ENCODE measurements at regions not wholly inside any gene's neighbourhood (a gene's known extent, or its start where the extent isn't known, plus 50 kb on each side); places are given as distances from the start of the nearest gene placed in this dataset.
"Not testable (repeated sequence)": the region's sequence is repeated elsewhere in the genome, so short reads cannot be mapped to it uniquely, and the experiment has no call there.

DNA sequence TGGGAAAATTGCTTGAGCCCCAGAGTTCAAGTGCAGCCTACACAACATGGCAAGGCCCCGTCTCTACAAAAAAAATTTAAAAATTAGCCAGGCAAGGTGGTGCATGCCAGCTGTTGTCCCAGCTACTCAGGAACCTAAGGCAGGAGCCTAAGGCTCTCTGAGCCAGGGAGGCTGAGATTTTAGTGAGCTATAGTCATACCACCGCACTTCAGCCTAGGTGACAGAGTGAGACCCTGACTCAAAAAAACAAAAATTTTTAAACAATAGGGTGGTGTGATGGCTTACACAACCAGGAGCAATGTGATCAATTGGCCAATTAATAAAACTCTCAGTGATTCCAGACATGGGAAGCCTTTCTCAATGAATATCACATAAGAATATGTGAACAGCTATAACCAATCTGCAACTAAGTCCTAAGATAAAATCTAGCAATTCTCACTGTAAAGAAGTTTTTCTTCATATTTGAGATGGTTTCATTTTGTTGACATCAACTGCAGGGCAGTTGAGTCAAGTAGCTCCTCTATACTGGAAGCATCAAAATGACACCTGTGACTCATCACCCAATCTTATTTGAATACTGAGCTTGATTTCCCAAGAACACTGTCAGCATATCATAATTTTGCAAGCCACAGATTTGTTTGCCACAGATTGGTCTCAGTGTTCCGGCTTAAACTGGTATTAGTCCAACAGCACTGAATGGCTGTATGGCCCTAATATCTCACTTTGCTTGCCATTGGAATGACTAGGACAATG, 169.0 kb upstream of the GJE1 start:
- H3K4me1 ChIP-seq, result no peaks in the 10 kb centered on the region
- no peaks in the 10 kb centered on the region for H3K36me3 ChIP-seq (replicated peaks)
- in situ Hi-C loops (cut with MboI; ENCODE audit: low sequenced_read_pairs), result no loop called here
- DNase-seq (ENCODE audit: low spot score in 2 of 2), result no peak
- no peak overlapping the region for H3K4me3 ChIP-seq
- H3K27me3 ChIP-seq (ENCODE audit: low read depth), result no peaks in the 10 kb centered on the region
- H3K9me3 ChIP-seq, result no peaks in the 10 kb centered on the region

GRCh38 chr6:141957271-141957670, 175.5 kb upstream of the GJE1 start:
- DNase-seq (ENCODE audit: low spot score in 2 of 2), result no peak
- in situ Hi-C loops (cut with MboI; ENCODE audit: low sequenced_read_pairs), result no loop called here
- no peaks in the 10 kb centered on the region for H3K27me3 ChIP-seq (ENCODE audit: low read depth)

GRCh38 chr6:141956868-141957267, 175.9 kb upstream of the GJE1 start:
- Histone ChIP-seq H3K4me1 (no peaks in the 10 kb centered on the region), H3K36me3 (replicated peaks) (no peaks in the 10 kb centered on the region), H3K9me3 (no peaks in the 10 kb centered on the region; the same call in 1 of the 2 replicates), H3K27me3 (ENCODE audit: low read depth) (no peaks in the 10 kb centered on the region), H3K4me3 (no peak overlapping the region)
- no peak for DNase-seq (ENCODE audit: low spot score in 2 of 2)
- in situ Hi-C loops (cut with MboI; ENCODE audit: low sequenced_read_pairs), result no loop called here

More at GRCh38 chr6:141957271-141957670, 175.5 kb upstream of the GJE1 start:
- H3K4me3 ChIP-seq, result no peak overlapping the region
- H3K4me1 ChIP-seq, result no peaks in the 10 kb centered on the region
- no peaks in the 10 kb centered on the region; the same call in 1 of the 2 replicates for H3K9me3 ChIP-seq
- H3K36me3 ChIP-seq (replicated peaks), result no peaks in the 10 kb centered on the region

DNA sequence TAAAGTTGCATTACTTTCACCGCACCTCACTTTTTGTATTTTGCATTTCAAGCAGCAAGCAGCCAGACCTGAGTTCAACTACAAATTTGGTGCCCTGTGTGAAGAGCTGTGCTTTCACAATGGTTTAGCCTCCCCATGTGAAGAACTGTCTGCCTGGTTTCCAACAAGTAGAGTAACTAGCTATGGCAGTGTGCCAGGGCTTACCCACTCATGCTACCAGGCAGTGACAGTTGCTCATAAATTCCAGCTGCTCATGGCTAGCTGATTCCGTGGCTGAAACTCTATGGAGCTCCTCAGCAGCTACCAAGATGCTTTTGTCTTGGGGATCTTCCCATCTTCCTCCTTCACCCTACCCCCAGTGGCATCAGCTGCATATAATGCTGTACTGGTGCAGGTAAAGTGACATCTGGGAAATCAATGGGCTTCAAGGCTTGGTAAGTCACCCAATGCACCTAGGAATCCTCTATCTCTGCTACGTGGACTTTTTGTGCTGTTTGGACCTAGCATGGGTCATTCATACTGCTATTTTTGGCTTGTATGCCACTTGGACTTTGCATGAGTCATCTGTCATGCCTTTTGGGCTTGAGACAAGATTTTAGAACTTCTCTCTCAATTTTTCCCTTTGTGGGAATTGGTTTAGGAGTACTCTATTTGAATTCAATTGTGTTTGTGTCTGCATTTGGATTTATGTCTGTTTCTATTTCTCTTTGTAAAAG, 176.5 kb upstream of the GJE1 start:
- in situ Hi-C loops (cut with MboI; ENCODE audit: low sequenced_read_pairs), result no loop called here
- no peak for DNase-seq (ENCODE audit: low spot score in 2 of 2)

DNA sequence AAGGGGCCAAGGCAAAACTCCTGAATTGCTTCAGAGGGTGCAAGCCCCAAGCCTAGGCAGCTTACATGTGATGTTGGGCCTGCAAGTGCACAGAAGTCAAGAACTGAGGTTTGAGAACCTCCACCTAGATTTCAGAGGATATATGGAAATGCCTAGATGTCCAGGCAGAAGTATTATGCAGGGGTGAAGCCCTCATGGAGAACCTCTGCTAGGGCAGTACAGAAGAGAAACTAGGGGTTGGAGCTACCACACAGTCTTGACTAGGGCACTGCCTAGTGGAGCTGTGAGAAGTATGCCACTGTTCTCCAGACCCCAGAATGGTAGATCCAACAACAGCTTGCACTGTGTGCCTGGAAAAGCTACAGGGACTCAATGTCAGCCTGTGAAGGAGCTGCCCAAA, 179.7 kb upstream of the GJE1 start:
- DNase-seq (ENCODE audit: low spot score in 2 of 2), result no peak
- in situ Hi-C loops (cut with MboI; ENCODE audit: low sequenced_read_pairs), result no loop called here
- Histone ChIP-seq H3K4me1 (no peaks in the 10 kb centered on the region), H3K9me3 (no peaks in the 10 kb centered on the region; the same call in 1 of the 2 replicates), H3K27me3 (ENCODE audit: low read depth) (peaks cover 4% of the 10 kb centered on the region; the same call in 1 of the 2 replicates), H3K4me3 (no peak overlapping the region), H3K36me3 (replicated peaks) (no peaks in the 10 kb centered on the region)

More for the DNA sequence above, 176.5 kb upstream of the GJE1 start:
- H3K9me3 ChIP-seq, result no peaks in the 10 kb centered on the region; the same call in 1 of the 2 replicates
- H3K4me1 ChIP-seq, result no peaks in the 10 kb centered on the region
- H3K36me3 ChIP-seq (replicated peaks), result no peaks in the 10 kb centered on the region
- H3K4me3 ChIP-seq, result no peak overlapping the region
- no peaks in the 10 kb centered on the region for H3K27me3 ChIP-seq (ENCODE audit: low read depth)

GRCh38 chr6:141946502-141946901, 186.2 kb upstream of the GJE1 start:
- Histone ChIP-seq H3K9me3 (no peaks in the 10 kb centered on the region), H3K4me3 (no peak overlapping the region), H3K4me1 (no peaks in the 10 kb centered on the region), H3K36me3 (replicated peaks) (no peaks in the 10 kb centered on the region), H3K27me3 (ENCODE audit: low read depth) (peaks cover 4% of the 10 kb centered on the region; the same call in 1 of the 2 replicates)
- in situ Hi-C loops (cut with MboI; ENCODE audit: low sequenced_read_pairs), result no loop called here
- no peak for DNase-seq (ENCODE audit: low spot score in 2 of 2)

DNA sequence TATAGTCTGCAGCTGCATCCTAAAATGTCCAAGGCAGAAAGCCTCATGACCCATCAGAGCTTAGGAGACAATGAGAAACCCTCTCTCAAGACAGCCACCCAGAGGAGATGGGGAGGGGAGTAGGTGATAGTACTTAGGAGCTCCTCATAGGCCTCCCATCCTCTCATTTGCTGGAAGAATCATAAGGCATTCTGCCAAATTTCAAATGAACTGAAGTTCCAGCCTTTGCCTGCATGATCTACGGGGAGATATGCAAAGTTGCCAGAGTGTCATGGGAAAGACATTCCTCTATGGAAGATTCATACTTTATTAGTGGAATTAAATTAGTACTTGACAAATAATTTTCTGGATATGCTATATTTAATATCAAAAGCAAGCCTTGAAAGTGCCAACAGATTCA, 194.1 kb upstream of the GJE1 start:
- Histone ChIP-seq H3K27me3 (ENCODE audit: low read depth) (no peaks in the 10 kb centered on the region), H3K9me3 (no peaks in the 10 kb centered on the region), H3K4me1 (no peaks in the 10 kb centered on the region), H3K4me3 (no peak overlapping the region), H3K36me3 (replicated peaks) (no peaks in the 10 kb centered on the region)
- in situ Hi-C loops (cut with MboI; ENCODE audit: low sequenced_read_pairs), result no loop called here
- DNase-seq (ENCODE audit: low spot score in 2 of 2), result no peak

- Histone ChIP-seq H3K36me3 (replicated peaks) (no peaks in the 10 kb centered on the region), H3K4me3 (no peak overlapping the region), H3K27me3 (ENCODE audit: low read depth) (no peaks in the 10 kb centered on the region), H3K9me3 (no peaks in the 10 kb centered on the region), H3K4me1 (no peaks in the 10 kb centered on the region)
- DNase-seq (ENCODE audit: low spot score in 2 of 2), result no peak
- in situ Hi-C loops (cut with MboI; ENCODE audit: low sequenced_read_pairs), result no loop called here
Observed at GRCh38 chr6:141932685-141933084, 200.0 kb upstream of the GJE1 start.

DNA sequence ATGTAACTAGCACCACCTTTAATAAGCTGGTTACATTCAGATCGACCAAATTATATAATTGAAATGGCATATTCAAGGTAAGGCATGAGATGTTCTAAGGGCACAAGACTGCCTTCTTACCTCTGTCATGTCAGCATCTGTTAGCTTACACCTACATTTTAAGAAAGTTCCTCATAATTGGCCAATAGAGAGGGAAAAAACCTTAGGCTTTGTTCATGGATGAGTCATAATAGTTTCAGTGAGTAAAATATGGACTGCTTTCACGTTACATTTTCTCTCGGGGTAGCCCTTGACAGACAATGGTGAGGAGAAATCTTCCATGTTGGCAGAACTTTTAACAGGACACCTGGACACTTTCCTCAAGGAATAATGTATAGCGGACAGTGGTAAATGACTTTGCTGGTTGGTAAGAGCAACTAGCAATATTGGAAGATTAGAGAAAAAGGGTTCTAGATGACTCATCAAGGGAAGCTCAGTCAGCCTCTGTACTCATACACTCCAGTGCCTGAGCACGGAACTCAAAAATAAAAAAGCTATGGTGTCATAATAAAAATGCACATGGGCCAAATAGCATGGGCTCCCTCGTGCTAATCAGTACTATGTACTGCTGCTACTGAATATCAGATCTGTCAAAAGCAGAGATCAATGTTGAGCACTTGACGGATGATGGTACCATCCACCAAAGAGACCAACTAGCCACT, 206.4 kb upstream of the GJE1 start:
- H3K4me1 ChIP-seq; in situ Hi-C loops (cut with MboI; ENCODE audit: low sequenced_read_pairs); H3K9me3 ChIP-seq; H3K4me3 ChIP-seq; H3K36me3 ChIP-seq (replicated peaks); DNase-seq (ENCODE audit: low spot score in 2 of 2); H3K27me3 ChIP-seq (ENCODE audit: low read depth): not testable (repeated sequence)

DNA sequence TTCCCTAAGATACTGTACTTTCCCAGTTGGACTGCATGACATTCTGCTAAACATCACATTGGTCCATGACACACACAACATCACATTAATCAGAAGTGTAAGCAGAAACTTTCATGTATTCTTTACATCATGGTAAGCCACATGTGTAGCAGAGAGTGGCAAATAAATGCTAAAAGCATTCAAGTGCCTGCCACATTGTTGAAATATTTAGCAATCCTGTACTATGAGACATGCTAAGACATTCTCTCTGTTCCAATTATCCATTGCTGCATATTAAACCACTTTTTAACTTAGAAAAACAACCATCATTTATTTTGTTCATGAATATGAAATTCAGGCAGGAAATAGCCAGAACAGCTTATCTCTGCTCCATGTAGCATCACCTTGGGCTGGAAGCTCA, 207.7 kb upstream of the GJE1 start:
- in situ Hi-C loops (cut with MboI; ENCODE audit: low sequenced_read_pairs), result no loop called here
- H3K36me3 ChIP-seq (replicated peaks), result no peaks in the 10 kb centered on the region
- no peaks in the 10 kb centered on the region for H3K4me1 ChIP-seq
- H3K4me3 ChIP-seq, result no peak overlapping the region
- H3K27me3 ChIP-seq (ENCODE audit: low read depth), result no peaks in the 10 kb centered on the region
- DNase-seq (ENCODE audit: low spot score in 2 of 2), result no peak
- no peaks in the 10 kb centered on the region for H3K9me3 ChIP-seq

DNA sequence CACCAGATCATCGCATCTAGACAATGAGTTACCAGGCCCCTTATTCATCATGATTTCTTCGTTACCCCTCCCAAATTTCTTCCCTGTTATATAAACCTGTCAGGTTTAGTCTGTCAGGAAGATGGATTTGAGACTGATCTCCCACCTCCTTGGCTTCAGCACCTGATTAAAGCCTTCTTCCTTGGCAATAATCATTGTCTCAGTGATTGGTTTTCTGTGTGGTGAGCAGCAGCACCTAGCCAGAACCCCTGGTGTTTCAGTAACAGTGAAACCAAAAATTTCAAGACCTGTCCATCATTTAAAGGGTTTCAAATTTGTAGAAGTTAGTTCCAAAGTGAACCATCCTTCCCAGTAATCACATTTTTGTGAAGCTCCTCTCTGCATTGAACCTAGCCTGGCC, 209.8 kb upstream of the GJE1 start:
- Histone ChIP-seq H3K9me3 (no peaks in the 10 kb centered on the region), H3K36me3 (replicated peaks) (no peaks in the 10 kb centered on the region)
- in situ Hi-C loops (cut with MboI; ENCODE audit: low sequenced_read_pairs), result no loop called here

DNA sequence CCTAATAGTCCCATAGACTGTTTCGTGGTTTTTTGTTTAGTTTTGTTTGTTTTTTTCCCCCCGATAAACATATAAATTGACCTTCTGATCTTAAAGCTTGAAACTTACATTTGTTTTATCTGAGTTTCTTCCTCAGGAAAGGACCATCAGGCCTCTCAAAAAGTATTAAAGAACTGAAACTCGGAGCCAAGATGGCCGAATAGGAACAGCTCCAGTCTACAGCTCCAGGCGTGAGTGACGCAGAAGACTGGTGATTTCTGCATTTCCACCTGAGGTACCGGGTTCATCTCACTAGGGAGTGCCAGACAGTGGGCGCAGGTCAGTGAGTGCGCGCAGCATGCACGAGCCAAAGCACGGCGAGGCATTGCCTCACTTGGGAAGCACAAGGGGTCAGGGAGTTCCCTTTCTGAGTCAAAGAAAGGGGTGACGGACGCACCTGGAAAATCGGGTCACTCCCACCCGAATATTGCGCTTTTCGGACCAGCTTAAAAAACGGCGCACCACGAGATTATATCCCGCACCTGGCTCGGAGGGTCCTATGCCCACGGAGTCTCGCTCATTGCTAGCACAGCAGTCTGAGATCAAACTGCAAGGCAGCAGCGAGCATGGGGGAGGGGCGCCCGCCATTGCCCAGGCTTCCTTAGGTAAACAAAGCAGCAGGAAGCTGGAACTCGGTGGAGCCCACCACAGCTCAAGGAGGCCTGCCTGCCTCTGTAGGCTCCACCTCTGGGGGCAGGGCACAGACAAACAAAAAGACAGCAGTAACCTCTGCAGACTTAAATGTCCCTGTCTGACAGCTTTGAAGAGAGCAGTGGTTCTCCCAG, 215.8 kb upstream of the GJE1 start:
- H3K27me3 ChIP-seq (ENCODE audit: low read depth); DNase-seq (ENCODE audit: low spot score in 2 of 2); H3K36me3 ChIP-seq (replicated peaks); H3K4me1 ChIP-seq; H3K9me3 ChIP-seq; in situ Hi-C loops (cut with MboI; ENCODE audit: low sequenced_read_pairs); H3K4me3 ChIP-seq: not testable (repeated sequence)

More for the DNA sequence above, 209.8 kb upstream of the GJE1 start:
- DNase-seq (ENCODE audit: low spot score in 2 of 2), result no peak
- Histone ChIP-seq H3K4me3 (no peak overlapping the region), H3K4me1 (no peaks in the 10 kb centered on the region), H3K27me3 (ENCODE audit: low read depth) (no peaks in the 10 kb centered on the region)

- Histone ChIP-seq H3K4me1 (no peaks in the 10 kb centered on the region), H3K9me3 (no peaks in the 10 kb centered on the region), H3K27me3 (ENCODE audit: low read depth) (no peaks in the 10 kb centered on the region), H3K36me3 (replicated peaks) (no peaks in the 10 kb centered on the region), H3K4me3 (no peak overlapping the region)
- no peak for DNase-seq (ENCODE audit: low spot score in 2 of 2)
- in situ Hi-C loops (cut with MboI; ENCODE audit: low sequenced_read_pairs), result no loop called here
Observed at GRCh38 chr6:141914646-141915045, 218.1 kb upstream of the GJE1 start.
